Smooth muscle cell (in vitro differentiated cells): ENCODE measurements at regions not wholly inside any gene's neighbourhood (a gene's known extent, or its start where the extent isn't known, plus 50 kb on each side); places are given as distances from the start of the nearest gene placed in this dataset.

Source experiments
- DNase-seq: peaks from one replicate; lab custom pipeline; 2025; ENCODE audit not compliant: unreplicated experiment; lab: John Stamatoyannopoulos, UW
- H2AFZ ChIP-seq: fragments of 200-600 bp; sonication (generic); 2 replicates; pipeline ENCODE4 v1.6.0; 2016; ENCODE audit warnings: antibody characterized with exemption, low read depth, mild to moderate bottlenecking
- H3F3A ChIP-seq: fragments of 200-600 bp; sonication (generic); 2 replicates; pipeline ENCODE4 v1.6.0; 2017; ENCODE audit warnings: antibody characterized with exemption, low read depth
- H3K27ac ChIP-seq: fragments of 200-600 bp; sonication (generic); 2 replicates; pipeline ENCODE4 v1.5.1; 2016; ENCODE audit warnings: low read depth, mild to moderate bottlenecking
- H3K27me3 ChIP-seq: fragments of 200-600 bp; sonication (generic); 2 replicates; pipeline ENCODE4 v1.6.1; 2016; ENCODE audit warnings: low read depth, mild to moderate bottlenecking
- H3K36me3 ChIP-seq: fragments of 200-600 bp; sonication (generic); 2 replicates; pipeline ENCODE4 v1.5.1; 2016; ENCODE audit warnings: low read depth
- H3K4me1 ChIP-seq: fragments of 200-600 bp; sonication (generic); 2 replicates; pipeline ENCODE4 v1.5.1; 2016; ENCODE audit warnings: low read depth
- H3K4me2 ChIP-seq: fragments of 200-600 bp; sonication (generic); 2 replicates; pipeline ENCODE4 v1.6.0; 2016; ENCODE audit warnings: mild to moderate bottlenecking
- H3K4me3 ChIP-seq: fragments of 200-600 bp; sonication (generic); 2 replicates; pipeline ENCODE4 v1.5.1; 2016; ENCODE audit warnings: mild to moderate bottlenecking
- H3K79me2 ChIP-seq: fragments of 200-600 bp; sonication (generic); 2 replicates; pipeline ENCODE4 v1.6.0; 2016; ENCODE audit warnings: low read depth, mild to moderate bottlenecking
- H3K9ac ChIP-seq: fragments of 200-600 bp; sonication (generic); 2 replicates; pipeline ENCODE4 v1.6.0; 2016; ENCODE audit warnings: low read depth
- H3K9me3 ChIP-seq: fragments of 200-600 bp; sonication (generic); replicated peaks from 2 replicates; pipeline ENCODE4 v1.5.1; 2016; ENCODE audit warnings: low read depth
- H4K20me1 ChIP-seq: fragments of 200-600 bp; sonication (generic); 2 replicates; pipeline ENCODE4 v1.6.0; 2016; ENCODE audit warnings: low read depth
- WGBS: methylation state at CpG from one replicate; pipeline ENCODE4 v1.1.7; 2016; ENCODE audit warnings: low lambda C conversion rate; 5-methylcytosine and 5-hydroxymethylcytosine counted together
- TF ChIP-seq, protein P1 (sequence below): fragments of 200-600 bp; sonication (generic); IDR thresholded peaks from 2 replicates; pipeline ENCODE4 v1.5.1; 2017; ENCODE audit warnings: borderline replicate concordance, mild to moderate bottlenecking, antibody characterized with exemption; ENCODE audit not compliant: insufficient read depth, poor library complexity, severe bottlenecking

DNA sequence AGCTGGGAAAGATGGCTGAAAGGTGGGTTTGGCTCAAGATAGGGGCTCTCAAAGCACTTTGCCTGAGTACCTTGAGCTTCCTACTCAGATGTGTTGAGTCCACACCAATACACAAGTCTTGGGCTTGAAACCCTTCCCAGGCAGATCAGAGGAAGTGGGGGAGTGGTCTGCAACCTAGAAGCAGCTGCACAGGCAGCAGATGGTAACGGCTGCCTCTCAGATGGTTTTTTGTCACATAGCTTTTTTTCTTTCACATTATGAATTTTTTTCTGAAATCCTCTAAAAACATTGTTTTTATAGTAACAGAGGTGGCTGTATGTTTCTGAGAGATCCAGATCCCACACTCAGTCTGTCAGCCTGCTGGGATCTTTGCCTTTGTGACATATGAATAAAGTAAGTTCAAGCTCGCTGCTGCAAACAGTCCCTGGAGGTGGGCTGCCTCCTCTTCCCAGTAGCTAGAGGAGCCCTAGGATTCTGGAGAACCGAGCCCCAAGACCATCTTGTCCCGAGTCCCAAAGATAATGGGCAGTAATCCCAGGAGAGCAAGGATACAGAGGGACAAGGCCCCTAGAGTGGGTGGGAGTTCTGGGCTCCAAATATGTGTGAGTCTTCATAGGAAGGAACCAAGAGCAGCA is 97.1 kb upstream of the TOP1 start:
- H3K4me3 ChIP-seq, result no peak overlapping the region
- H3K36me3 ChIP-seq, result no peaks in the 10 kb centered on the region
- peaks cover 12% of the 10 kb centered on the region for H3K27me3 ChIP-seq
- no peaks in the 10 kb centered on the region for H4K20me1 ChIP-seq
- no peaks in the 10 kb centered on the region for H3K79me2 ChIP-seq
- no peak overlapping the region for H3K9ac ChIP-seq
- no peak overlapping the region for H3K4me2 ChIP-seq
- no peaks in the 10 kb centered on the region for H3K4me1 ChIP-seq
- H3K27ac ChIP-seq, result no peak overlapping the region
- 83% methylated on average over 4 of the region's 4 CpGs for WGBS
- TF ChIP-seq, protein P1, sequence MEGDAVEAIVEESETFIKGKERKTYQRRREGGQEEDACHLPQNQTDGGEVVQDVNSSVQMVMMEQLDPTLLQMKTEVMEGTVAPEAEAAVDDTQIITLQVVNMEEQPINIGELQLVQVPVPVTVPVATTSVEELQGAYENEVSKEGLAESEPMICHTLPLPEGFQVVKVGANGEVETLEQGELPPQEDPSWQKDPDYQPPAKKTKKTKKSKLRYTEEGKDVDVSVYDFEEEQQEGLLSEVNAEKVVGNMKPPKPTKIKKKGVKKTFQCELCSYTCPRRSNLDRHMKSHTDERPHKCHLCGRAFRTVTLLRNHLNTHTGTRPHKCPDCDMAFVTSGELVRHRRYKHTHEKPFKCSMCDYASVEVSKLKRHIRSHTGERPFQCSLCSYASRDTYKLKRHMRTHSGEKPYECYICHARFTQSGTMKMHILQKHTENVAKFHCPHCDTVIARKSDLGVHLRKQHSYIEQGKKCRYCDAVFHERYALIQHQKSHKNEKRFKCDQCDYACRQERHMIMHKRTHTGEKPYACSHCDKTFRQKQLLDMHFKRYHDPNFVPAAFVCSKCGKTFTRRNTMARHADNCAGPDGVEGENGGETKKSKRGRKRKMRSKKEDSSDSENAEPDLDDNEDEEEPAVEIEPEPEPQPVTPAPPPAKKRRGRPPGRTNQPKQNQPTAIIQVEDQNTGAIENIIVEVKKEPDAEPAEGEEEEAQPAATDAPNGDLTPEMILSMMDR, result no peak
- H3F3A ChIP-seq, result no peaks in the 10 kb centered on the region
- no peak overlapping the region for H2AFZ ChIP-seq
- DNase-seq, result no peak
- H3K9me3 ChIP-seq, result no peaks in the 10 kb centered on the region

DNA sequence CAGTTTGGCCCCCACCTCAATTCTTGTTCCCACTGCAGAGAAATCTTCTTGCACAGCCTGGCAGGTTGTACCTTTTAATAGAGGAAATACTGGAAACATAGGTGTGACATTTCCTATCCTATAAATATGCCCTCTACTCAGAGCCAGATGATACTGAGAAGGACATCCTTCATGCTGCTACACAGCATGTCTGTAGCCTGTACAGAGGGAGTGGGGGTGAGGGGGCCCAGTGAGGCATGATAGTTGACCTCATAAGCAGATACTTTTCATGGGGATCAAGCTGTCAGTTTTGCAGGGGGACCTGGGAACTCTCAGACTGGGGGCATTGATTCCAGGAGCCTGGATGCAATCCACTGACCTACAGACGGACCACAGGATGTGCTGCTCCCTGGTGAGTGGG is 96.2 kb upstream of the TOP1 start:
- H3K27ac ChIP-seq, result no peak overlapping the region
- H4K20me1 ChIP-seq, result no peaks in the 10 kb centered on the region
- H3K4me2 ChIP-seq, result no peak overlapping the region
- H3K36me3 ChIP-seq, result no peaks in the 10 kb centered on the region
- H3F3A ChIP-seq, result no peaks in the 10 kb centered on the region
- no peak for DNase-seq
- no peak overlapping the region for H3K4me3 ChIP-seq
- H3K27me3 ChIP-seq, result peaks cover 6% of the 10 kb centered on the region
- TF ChIP-seq, protein P1, result no peak
- H3K9me3 ChIP-seq, result no peaks in the 10 kb centered on the region
- H3K4me1 ChIP-seq, result no peaks in the 10 kb centered on the region
- H2AFZ ChIP-seq, result no peak overlapping the region
- H3K79me2 ChIP-seq, result no peaks in the 10 kb centered on the region
- H3K9ac ChIP-seq, result no peak overlapping the region
- 50% methylated on average over 1 of the region's 1 CpG for WGBS

GRCh38 chr20:40933758-40934157 is 94.9 kb upstream of the TOP1 start:
- H3K4me1 ChIP-seq, result no peaks in the 10 kb centered on the region
- DNase-seq, result no peak
- H3K4me2 ChIP-seq, result no peak overlapping the region
- no peaks in the 10 kb centered on the region for H3K9me3 ChIP-seq
- no peaks in the 10 kb centered on the region for H3F3A ChIP-seq
- H4K20me1 ChIP-seq, result no peaks in the 10 kb centered on the region
- no peaks in the 10 kb centered on the region for H3K79me2 ChIP-seq
- H3K27ac ChIP-seq, result no peak overlapping the region
- 97% methylated on average over 1 of the region's 1 CpG for WGBS
- peaks cover 6% of the 10 kb centered on the region for H3K27me3 ChIP-seq
- TF ChIP-seq, protein P1, result no peak
- no peak overlapping the region for H3K4me3 ChIP-seq
- no peaks in the 10 kb centered on the region for H3K36me3 ChIP-seq
- H3K9ac ChIP-seq, result no peak overlapping the region
- no peak overlapping the region for H2AFZ ChIP-seq

DNA sequence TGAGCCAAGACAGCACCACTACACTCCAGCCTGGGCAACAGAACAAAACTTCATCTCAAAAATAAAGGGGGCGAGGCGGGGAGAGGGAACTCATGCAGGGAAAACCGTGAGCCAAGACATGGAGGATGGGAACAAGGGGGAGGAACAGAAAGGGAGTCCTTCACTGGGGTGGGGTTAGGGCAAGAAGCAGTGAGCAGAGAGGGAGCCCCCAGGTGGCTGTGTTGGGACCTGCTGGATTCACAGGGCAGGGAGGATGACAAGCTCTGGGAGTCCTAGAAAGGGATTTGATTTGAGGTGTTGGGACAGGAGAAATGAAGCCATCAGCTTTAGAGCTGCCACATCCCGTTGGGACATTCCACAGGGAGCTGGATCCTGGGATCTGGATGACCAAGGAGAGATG is 90.6 kb upstream of the TOP1 start:
- no peaks in the 10 kb centered on the region for H3F3A ChIP-seq
- H3K27ac ChIP-seq, result no peak overlapping the region
- no peaks in the 10 kb centered on the region for H3K9me3 ChIP-seq
- no peaks in the 10 kb centered on the region for H3K4me1 ChIP-seq
- no peaks in the 10 kb centered on the region for H3K79me2 ChIP-seq
- no peak overlapping the region for H3K9ac ChIP-seq
- no peaks in the 10 kb centered on the region for H3K36me3 ChIP-seq
- H3K4me2 ChIP-seq, result no peak overlapping the region
- TF ChIP-seq, protein P1, result no peak
- peaks cover 6% of the 10 kb centered on the region for H3K27me3 ChIP-seq
- no peak overlapping the region for H2AFZ ChIP-seq
- 79% methylated on average over 4 of the region's 4 CpGs for WGBS
- no peak for DNase-seq
- no peak overlapping the region for H3K4me3 ChIP-seq
- H4K20me1 ChIP-seq, result no peaks in the 10 kb centered on the region
